Suppressor macrophage treated with lipopolysaccharide for 4 hours (primary cell): ENCODE measurements at regions not wholly inside any gene's neighbourhood (a gene's known extent, or its start where the extent isn't known, plus 50 kb on each side); places are given as distances from the start of the nearest gene placed in this dataset.

ENCODE experiments used
- DNase-seq: peaks from one replicate; pipeline ENCODE4 v3.0.0-alpha.2; 2020

DNA sequence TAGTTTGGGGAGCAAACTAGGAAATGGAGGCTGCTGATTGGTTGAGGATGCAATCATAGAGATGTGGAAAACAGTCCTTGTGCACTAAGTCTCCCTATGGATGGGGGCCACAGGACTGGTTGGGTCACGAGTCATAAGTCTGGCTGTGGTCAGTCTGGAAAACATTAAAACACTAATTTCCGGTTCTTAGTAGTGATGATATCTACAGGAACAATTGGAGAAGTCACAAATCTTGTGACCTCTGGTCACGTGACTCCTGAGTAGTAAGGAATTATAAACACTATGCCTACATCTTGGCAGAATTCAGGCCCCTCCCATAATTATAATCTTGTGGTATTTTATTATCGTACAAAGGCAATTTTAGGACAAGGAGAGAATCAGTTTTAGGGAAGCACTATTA is 317.3 kb upstream of the ARPP21 start:
- DNase-seq: no peak

DNA sequence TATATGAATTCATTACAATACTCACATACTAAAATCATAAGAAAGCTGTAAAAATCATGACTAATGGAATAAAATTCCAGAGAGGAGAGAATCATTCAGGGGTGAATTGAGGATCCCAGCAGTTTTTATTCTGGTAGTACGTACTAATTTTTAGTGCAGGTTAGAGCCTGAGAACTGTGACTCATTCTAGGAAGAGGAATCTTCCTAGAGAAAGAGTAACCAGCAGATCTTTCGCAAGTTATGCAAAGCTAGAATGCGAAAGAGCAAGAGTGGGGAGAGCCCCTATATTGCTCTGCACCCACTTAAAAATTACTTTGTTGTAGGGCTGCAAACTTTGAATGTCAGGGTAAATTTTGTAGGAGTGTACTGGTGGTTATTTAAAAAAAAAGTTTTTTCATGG is 303.6 kb upstream of the ARPP21 start:
- DNase-seq: no peak

DNA sequence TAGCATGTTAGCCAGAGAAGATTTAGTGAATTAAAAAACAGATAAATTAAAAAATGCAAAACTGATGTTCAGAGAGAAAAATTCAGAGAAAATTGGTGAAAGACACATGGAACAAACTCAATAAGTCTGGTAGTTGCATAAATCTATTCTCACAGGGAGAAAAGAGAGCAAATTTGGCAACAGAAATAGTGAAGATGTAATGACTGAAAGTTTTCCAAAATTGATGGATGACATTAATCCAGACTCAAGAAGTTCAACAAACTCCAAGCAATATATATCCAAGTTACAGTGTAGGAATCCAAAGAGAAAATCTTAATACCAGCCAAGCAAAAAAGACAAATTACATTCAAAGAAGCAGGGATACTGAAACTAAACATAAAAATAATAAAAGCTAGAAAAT is 302.7 kb upstream of the ARPP21 start:
- no peak for DNase-seq

DNA sequence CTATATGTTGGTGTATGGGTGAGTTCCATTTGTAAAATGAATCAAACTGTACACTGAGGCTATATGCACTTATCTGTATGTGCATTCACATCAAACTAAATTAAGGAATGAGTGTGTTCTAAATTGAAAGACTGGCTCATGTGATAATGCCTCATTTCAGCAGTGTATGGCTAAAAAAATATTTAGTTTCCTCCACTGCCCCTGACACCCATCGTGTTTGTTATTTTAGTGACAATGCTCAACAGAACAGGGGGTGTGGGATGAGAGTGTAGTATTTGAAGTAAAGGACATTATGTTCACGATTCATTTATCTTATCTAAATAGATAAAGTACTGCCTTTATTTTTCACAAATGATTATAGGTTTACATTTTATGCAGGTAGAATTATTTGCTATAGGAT is 301.1 kb upstream of the ARPP21 start:
- no peak for DNase-seq

DNA sequence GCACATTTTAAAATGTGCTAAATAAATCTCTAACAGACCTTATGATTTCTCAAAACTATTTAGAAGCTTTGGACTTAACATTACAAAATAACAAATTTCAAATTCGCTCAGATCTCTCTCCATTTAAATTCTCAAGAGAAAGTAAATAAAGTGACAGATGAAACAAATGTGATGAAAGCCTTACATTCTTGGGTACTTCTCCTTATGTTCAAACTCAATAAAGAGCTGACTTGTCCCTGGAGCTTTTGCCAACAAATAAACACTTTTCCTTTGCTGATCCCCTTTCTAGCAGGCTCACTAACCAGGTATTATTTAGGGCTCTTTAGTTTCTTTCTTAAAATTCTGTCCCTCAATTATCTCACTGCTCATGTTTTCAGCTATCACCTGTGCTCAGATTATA is 259.1 kb upstream of the ARPP21 start:
- no peak for DNase-seq

DNA sequence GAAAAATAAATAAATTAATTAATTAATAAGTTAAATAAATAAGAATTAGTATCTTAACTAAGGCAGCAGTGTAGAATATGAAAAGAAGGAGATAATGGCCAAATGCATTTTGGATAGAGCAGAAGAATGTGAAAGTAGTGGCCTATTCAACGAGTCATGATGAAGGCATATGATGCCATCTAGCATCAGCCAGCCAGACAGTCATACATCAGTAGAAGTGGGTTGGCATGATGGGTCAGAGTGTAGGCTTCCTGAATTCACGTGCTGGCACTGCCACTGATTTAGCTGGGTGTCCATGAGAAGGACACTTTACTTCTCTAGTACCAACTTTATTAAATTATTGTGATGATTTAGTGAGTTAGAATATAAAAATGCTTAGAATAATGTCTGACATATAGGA is 256.1 kb upstream of the ARPP21 start:
- no peak for DNase-seq

DNA sequence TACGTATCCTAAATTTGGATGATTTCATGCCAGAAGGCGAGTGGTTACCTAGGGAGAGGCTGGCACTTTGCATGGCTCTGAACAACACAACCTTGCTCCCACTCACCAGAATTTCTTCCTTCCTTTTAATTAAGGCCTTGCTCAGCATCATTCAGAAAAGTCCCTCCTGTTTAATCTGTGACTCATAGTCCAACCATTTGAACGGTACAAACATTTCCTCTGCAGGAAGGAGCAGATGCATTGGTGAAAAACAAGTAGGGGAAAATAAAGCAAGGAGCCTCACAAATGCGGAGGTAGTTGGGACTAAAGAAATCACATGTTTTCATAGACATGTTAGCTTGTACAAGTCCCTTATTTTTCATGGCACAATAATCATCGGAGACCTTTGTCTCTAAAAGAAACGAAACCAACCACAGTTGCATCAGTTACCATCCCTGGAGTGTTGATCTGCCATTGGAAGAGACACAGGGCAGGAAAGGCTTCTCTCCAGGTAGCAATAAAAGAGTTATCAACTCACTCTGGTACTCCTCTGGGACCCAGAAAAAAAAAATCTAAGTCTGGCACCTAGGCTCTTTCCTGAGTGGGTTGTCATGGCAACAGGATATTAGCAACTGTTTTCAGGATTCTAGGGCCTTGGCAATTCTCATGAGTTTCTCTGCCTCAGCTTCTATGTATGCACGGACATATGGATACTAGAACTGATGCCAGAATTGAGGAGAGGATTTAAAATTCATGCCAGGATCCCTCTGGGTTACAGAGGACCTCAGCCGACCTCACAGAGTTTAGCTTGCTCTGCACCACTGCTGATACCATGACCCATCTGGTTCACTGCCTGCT is 255.4 kb upstream of the ARPP21 start:
- no peak for DNase-seq

DNA sequence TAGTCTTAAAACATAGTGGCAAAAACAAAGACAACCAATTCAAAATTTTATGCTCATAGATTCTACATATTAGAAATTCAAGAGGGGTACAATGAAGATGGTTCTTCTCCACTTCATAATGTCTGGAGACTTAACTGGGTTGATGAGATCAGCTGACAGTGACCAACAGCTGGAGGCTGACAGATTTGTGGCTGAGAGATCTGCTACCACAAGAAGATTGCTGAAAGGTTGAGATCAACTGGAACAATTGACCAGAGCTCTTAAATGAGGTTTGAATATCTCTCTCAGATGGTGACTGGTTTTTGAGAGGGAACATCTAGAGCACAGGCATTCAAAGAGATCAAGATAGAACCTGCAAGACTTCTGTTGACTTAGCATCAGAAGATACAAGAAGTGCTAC is 254.1 kb upstream of the ARPP21 start:
- DNase-seq: no peak

DNA sequence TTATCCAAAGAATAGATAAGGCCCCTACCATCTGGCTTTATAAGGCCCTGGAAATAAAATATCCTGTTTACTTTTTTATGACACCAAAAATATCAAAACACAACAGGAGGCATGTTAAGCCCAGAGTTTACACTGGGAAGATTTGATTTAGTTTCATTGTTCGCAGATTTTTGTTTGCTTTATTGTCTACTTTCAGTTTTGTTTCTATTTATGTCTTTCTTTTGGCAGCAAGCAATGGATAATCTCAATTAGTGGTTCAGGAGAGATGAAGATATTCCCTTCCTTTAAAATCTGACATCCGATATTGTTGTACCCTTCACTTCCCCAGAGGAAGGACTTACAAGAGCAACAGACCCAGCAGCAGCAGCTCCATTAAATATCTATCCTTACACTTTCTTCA is 249.4 kb upstream of the ARPP21 start:
- no peak for DNase-seq

DNA sequence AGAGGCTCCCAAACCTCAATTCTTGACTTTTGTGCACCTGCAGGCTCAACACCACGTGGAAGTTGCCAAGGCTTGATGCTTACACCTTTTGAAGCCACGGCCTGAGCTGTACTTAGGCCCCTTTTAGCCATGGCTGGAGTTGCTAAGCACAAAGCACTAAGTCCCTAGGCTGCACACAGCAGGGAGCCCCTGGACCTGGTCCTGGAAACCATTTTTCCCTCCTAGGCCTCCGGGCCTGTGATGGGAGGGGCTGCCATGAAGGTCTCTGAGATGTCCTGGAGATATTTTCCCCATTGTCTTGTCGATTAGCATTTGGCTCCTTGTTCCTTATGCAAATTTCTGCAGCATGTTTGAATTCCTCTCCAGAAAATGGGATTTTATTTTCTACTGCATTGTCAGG is 247.1 kb upstream of the ARPP21 start:
- DNase-seq: no peak

DNA sequence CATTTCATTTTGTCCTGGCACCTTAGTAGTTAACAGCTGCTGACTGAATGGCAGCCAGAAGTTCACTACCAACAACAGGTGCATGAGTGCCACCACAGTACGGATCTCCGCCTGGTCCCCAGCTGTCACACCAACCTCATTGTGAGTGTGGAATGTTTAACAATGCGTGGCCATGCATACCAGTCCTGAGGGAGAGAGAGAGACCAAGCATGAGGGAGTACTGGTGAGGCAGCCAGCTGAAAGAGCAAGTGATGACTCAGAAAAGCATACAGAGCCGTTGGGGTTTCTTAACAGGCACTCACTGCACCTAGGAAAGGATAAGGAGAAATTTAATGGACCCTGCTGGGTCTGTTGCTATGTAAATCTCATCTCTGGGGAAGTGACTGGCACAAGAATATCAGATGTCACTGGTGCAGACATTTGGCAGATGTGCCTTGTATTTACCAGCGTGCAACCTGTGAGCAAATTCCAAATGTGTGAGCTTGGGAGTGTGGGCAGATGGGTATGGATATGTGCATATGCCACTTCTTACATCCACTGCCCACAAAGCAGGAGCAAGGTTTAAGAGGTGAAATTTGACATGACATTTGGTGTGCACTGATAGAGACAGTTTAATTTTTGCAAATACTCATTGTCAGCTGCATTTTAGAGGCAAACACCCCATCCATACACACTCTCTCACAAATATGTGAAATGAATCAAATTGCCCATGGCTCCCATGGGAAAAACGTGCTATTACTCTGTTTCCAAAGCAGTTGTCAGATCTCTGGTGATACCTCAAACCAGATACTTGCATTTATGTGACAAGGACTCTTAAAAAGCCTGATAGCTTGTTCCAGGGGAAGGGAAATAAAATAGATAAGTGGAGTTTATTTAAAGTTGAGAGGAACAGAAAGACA is 245.2 kb upstream of the ARPP21 start:
- no peak for DNase-seq

DNA sequence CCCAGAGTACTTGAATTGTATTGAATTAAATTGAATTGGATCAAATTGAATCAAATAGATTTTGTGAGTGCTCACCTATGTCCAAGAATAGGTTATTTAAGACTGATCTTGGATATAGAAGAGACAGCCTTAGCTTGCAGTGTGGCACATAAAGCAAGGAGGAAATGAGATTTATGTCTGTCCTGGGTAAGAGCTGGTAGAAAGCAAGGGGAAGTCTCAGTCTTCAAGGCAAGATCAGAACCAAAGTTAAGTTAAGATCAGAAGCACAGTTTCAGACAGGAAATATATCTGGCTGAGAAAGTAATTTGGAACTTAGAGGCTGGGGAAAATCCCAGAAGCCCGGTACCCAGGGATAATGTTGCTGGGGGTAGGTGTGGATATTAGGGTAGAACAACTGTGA is 244.4 kb upstream of the ARPP21 start:
- no peak for DNase-seq

DNA sequence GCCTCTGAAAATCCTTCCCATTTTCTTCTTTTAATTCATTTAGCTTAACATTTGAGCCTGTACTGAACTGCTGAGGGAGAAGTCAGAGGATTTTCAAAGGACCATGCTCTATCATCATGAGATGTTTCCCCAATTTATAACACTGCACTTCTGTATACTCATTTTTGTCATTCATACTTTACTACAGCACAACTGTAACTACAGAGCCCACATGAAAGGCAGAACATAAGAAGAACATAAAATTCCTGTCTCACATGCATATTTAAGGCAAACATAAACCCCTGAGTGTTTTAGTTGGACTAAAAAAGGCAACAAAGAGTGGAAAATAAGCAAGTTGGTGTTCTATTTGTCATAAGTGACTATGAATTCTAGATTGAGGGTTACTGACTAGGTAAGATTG is 237.7 kb upstream of the ARPP21 start:
- no peak for DNase-seq

DNA sequence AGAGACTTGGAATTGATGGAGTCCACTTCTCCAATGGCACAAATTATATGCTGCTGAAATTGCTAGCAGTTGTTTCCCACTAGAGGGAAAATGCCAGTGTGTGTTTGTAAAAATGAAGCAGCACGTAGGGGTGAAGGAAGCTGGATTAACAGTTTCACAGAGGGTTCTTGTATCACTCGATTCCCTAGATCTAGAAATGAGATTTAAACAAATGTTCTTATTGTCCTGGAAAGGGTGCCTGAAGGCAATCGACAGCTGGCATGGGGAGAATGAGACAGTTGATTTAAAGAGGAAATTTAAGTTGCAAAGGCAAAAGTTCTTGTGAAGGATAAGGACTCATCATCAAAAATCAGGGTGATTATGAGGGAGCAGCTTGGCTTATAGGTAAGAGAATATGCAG is 234.8 kb upstream of the ARPP21 start:
- DNase-seq: no peak

DNA sequence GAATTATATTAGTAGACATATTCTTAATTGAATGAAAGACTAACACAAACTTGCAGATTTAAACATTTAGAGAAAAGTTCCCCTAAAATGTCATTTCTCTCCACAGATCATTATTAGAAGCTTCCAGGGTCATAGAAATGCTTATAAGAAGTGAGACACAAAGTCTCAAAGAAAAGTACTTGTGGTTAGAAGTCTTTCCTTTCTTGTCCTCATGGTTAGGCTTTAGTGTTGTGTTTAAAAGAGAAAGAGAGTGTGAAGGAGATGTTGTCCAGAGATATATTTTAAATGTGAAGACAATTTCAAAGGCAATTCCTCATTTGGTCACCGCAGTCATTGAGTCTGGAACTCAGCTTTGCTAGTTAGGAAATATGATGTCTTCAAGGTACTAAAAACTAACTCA is 230.4 kb upstream of the ARPP21 start:
- no peak for DNase-seq

DNA sequence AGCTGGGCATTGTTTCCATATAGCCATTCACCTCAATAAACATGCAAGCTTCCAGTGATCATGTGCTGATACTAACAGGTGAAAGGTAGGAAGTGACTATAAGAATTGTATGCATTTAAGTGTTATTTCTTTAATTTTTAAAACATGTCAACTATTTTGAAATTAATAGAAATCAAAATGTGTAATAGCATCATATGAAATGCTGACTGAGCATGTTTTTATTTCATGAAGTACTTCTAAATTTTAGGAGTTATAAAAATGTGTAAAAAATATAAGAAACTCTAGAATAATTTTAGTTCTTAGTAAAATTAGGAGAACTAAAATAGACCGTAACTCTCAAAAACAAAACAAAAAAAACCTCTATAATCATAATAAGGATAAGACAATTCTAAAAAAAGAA is 229.3 kb upstream of the ARPP21 start:
- no peak for DNase-seq

DNA sequence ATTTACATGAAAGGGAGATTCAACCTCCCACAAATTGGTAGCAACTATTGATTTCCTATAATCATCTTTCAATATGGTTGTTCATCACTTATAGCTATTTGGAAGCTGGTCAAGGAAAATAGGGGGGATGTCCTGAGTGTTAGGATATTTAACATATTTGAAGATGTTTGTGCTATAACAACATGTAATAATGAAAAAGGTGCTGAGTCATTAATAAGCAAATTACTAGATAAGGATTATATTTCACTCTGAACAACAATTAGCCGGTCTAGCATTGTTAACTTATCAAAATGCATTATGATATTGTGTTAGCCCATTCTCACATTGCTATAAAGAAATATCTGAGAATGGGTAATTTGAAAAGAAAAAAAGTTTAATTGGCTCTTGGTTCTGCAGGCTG is 225.8 kb upstream of the ARPP21 start:
- no peak for DNase-seq

DNA sequence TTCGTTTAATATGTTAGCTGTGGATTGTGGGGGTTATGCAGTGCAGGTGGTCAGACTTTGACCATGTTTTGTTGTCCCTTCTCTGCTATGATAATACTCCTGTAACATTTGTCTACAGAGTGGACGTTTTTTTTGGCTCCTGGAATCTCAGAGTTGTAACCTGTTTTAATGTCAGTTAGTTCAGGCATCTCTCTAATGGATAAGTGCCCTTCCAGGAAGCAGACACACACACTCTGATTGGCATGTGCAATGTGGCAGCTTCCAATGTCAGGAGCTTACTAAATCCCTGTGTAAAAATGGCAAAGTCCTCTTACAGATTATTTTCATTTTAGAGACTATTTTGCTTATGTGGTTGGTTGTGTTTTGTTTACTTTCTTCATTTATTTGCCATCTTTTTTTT is 222.2 kb upstream of the ARPP21 start:
- DNase-seq: no peak

DNA sequence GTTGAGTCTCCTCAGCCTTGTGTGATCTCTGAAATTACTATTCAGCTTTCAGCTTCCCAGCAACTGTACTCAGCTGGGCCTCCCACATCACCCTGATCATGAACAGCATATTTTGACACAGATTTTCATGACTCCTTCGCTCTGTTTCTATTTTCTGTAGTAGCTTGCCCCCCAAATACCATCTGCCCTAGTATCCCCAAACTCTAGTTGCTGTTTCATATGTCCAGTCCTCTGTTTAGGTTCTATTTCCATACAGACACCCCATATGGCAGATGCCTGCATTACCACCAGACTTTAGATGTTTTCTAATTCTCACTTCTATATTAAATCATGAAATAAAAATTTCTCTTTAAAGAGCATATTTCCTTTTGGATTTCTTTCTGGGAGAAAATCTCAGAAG is 217.2 kb upstream of the ARPP21 start:
- DNase-seq: no peak

DNA sequence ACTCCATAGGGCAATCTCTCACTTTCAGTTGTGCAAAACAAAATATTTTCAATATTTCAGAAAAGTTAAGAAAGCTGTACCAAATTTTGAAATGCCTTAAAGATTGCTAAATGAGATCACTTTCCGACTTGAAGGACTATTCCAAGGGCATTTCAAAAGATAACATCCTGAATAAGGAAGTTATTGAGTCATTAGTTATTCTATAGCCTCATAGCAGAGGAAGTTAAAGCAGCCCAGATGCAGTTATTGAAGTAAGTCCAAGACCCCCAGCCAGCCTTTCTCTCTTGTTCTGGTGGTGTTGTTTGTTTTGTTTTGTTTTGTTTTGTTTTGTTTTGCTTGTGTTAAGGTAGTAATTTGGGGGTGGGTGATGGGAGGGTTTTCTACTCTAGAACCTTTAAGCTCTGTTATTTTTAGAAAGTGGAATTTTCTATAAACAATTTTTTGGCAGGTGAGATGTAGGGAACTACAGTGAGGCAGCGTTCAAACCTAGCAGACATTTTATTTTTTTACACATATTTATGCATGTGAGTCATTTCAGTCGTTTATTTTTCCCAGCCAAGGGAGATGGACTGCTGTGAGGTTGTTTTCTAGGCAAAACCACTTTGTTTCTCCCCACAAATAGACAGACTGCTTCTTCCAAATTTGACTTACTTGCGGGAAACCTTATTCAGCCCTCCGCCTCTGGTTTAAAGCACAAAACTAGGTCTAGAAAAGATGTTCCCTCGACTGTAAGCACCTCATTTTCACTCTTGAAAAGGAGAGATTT is 216.3 kb upstream of the ARPP21 start:
- DNase-seq: no peak

DNA sequence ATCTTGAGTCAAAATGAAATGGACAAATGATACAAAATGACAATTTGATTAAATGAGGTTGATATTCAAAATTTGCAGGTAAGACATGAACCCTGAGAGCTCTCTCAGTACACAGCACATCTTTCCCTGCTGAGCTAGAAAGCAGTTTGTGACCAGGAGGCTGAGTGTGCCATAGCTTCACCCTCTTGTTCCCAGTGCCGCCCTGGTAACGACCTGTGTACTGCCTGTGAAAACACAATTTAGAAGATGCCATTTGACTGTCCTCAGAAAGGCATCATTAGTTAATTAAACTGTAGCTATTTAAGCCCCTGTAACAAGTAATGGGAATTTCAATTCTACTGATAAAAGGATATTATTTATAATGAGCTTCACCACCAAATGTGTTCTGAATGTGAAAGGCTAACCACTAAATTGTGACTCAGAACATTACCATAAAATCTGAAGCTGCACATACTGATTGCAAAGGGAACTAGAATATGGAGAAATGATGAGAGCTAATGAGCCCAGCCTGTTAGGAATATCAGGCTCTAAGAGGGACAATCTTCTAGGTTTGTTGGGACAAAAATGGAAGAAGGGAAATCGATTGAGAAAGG is 212.9 kb upstream of the ARPP21 start:
- DNase-seq: no peak

DNA sequence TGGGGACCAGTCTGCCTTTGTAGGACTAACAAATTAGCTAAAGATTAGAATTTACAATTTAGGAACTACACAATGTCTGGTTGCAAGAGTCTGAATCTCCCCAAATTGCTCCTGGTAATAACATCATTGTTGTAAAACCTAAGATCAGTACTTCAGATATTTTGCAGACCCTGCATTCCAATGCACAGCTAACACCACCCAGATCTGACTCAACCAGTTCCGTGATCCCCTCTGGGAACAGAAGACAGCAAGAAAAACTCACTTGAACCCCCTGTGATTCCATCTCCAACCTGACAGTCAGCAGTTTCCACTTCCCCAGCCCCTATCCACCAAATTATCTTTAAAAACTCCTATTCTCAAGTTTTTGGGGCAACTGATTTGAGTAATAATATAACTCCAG is 201.9 kb upstream of the ARPP21 start:
- no peak for DNase-seq

DNA sequence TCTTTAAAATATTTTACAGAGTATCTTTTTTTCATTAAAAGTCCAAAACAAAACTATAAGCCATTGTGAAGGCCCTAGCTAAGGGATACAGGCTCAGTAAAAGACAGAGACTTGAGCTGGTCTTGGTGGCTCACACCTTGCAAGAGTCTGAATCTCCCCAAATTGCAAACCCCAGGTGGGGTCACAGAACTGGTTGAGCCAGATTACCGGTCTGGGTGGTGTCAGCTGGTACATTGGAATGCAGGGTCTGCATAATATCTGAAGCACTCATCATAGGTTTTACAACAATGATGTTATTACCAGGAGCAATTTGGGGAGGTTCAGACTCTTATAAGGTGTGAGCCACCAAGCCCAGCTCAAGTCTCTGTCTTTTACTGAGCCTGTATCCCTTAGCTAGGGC is 201.2 kb upstream of the ARPP21 start:
- DNase-seq: no peak
